CD14-positive monocyte (primary cell): ENCODE measurements at regions not wholly inside any gene's neighbourhood (a gene's known extent, or its start where the extent isn't known, plus 50 kb on each side); places are given as distances from the start of the nearest gene placed in this dataset.

Experiments used
- DNase-seq, 3 donors: peaks; one replicate each; pipeline ENCODE4 v3.0.0-alpha.2; 2011 to 2022
- H2AFZ ChIP-seq: 2 replicates; pipeline ENCODE4 v1.6.0; 2012; ENCODE audit warnings: mild to moderate bottlenecking, low read depth, low read length, inconsistent platforms; ENCODE audit not compliant: insufficient read depth, poor library complexity, severe bottlenecking
- H3K27ac ChIP-seq, 2 donors: 1 replicate in 1 of 2; 2 replicates in 1 of 2; pipeline ENCODE4 v1.5.1; 2012 to 2013; ENCODE audit warnings: low read length in 2 of 2, control low read depth in 1 of 2, inconsistent platforms in 1 of 2, low read depth in 1 of 2, mild to moderate bottlenecking in 1 of 2
- H3K27me3 ChIP-seq, 2 donors: one replicate each; pipeline versions ENCODE4 v1.6.0 to v1.6.1; 2011 to 2013; ENCODE audit warnings: low read length in 2 of 2; ENCODE audit not compliant: control insufficient read depth in 2 of 2, insufficient read depth in 2 of 2
- H3K36me3 ChIP-seq, 2 donors: replicated peaks in 1 of 2; 1 replicate in 1 of 2; 2 replicates in 1 of 2; pipeline versions ENCODE4 v1.5.1 to v1.6.1; 2012 to 2013; ENCODE audit warnings: low read length in 2 of 2, control low read depth in 1 of 2, inconsistent platforms in 1 of 2, mild to moderate bottlenecking in 1 of 2; ENCODE audit not compliant: insufficient read depth in 2 of 2, control insufficient read depth in 1 of 2
- H3K4me1 ChIP-seq, 2 donors: 1 replicate in 1 of 2; 2 replicates in 1 of 2; pipeline versions ENCODE4 v1.5.1 to v1.6.1; 2012 to 2013; ENCODE audit warnings: low read length in 2 of 2, control low read depth in 1 of 2, inconsistent platforms in 1 of 2, mild to moderate bottlenecking in 1 of 2, moderate library complexity in 1 of 2; ENCODE audit not compliant: insufficient read depth in 2 of 2, control insufficient read depth in 1 of 2
- H3K4me2 ChIP-seq: replicated peaks from 2 replicates; pipeline ENCODE3; 2012; ENCODE audit warnings: low read length, moderate library complexity, mild to moderate bottlenecking; ENCODE audit not compliant: poor library complexity, severe bottlenecking; ENCODE audit errors: extremely low read depth
- H3K4me3 ChIP-seq, 3 experiments: fragments of 200-600 bp in 1 of 3; sonication (generic) in 1 of 3; replicated peaks in 1 of 3; 1 replicate in 2 of 3; 2 replicates in 1 of 3; pipeline ENCODE4 v1.5.1; 2011 to 2013; ENCODE audit warnings: low read length in 3 of 3, mild to moderate bottlenecking in 3 of 3, control low read depth in 2 of 3, low read depth in 2 of 3, inconsistent platforms in 1 of 3, moderate library complexity in 1 of 3
- H3K79me2 ChIP-seq: 2 replicates; pipeline ENCODE4 v1.6.0; 2012; ENCODE audit warnings: mild to moderate bottlenecking, control low read depth, inconsistent platforms, low read length, moderate library complexity; ENCODE audit not compliant: insufficient read depth
- H3K9ac ChIP-seq: 2 replicates; pipeline ENCODE4 v1.6.0; 2017; ENCODE audit warnings: low read length, mild to moderate bottlenecking; ENCODE audit not compliant: insufficient read depth, poor library complexity, severe bottlenecking
- H3K9me3 ChIP-seq, 2 donors: replicated peaks in 1 of 2; 1 replicate in 1 of 2; 2 replicates in 1 of 2; pipeline versions ENCODE4 v1.5.1 to v1.6.1; 2012 to 2013; ENCODE audit warnings: low read length in 2 of 2, control low read depth in 1 of 2; ENCODE audit not compliant: control insufficient read depth in 1 of 2, insufficient read depth in 1 of 2
- H4K20me1 ChIP-seq: 2 replicates; pipeline ENCODE4 v1.6.0; 2012; ENCODE audit warnings: mild to moderate bottlenecking, low read length, control low read depth, moderate library complexity; ENCODE audit not compliant: insufficient read depth
- H3K27ac Mint-ChIP-seq, 7 donors: one replicate each; pipeline ENCODE4 v1.8.0; 2020; ENCODE audit warnings: mild to moderate bottlenecking in 7 of 7, mixed read lengths in 7 of 7, moderate library complexity in 6 of 7, inconsistent platforms in 2 of 7
- H3K27me3 Mint-ChIP-seq, 3 donors: one replicate each; pipeline ENCODE4 v1.8.0; 2021 to 2022; ENCODE audit warnings: low read depth in 3 of 3, mild to moderate bottlenecking in 3 of 3, mixed read lengths in 3 of 3, moderate library complexity in 3 of 3, inconsistent platforms in 1 of 3
- H3K36me3 Mint-ChIP-seq, 2 donors: one replicate each; pipeline ENCODE4 v1.8.0; 2020; ENCODE audit warnings: mixed read lengths in 2 of 2, inconsistent platforms in 1 of 2, mild to moderate bottlenecking in 1 of 2
- H3K4me1 Mint-ChIP-seq: one replicate; pipeline ENCODE4 v1.8.0; 2020; ENCODE audit warnings: mild to moderate bottlenecking, mixed read lengths
- H3K4me3 Mint-ChIP-seq, 2 donors: one replicate each; pipeline ENCODE4 v1.8.0; 2020; ENCODE audit warnings: mild to moderate bottlenecking in 2 of 2, mixed read lengths in 2 of 2, moderate library complexity in 1 of 2
- H3K9me3 Mint-ChIP-seq, 7 donors: one replicate each; pipeline ENCODE4 v1.8.0; 2020 to 2022; ENCODE audit warnings: mixed read lengths in 7 of 7, mild to moderate bottlenecking in 6 of 7, moderate library complexity in 6 of 7, inconsistent platforms in 2 of 7
- CTCF ChIP-seq: fragments of 200-600 bp; IDR thresholded peaks from one replicate; pipeline ENCODE4 v1.8.0; 2022; ENCODE audit warnings: antibody characterized with exemption, mild to moderate bottlenecking
- WGBS: methylation state at CpG from one replicate; pipeline ENCODE4 v1.1.5; 2013; ENCODE audit warnings: missing lambda C conversion rate; ENCODE audit not compliant: insufficient coverage; 5-methylcytosine and 5-hydroxymethylcytosine counted together
- intact Hi-C, 2 donors: fragments of 100-400 bp; cut with micrococcal nuclease; formaldehyde crosslinking; loops; one replicate each; pipeline versions ENCODE4 v1.15.0 to v1.15.1; 2023

GRCh38 chr9:102362470-102363132 is 624.2 kb upstream of the GRIN3A start:
- 75% methylated on average over 5 of the region's 6 CpGs for WGBS
- peaks cover 0 to 9% (median 3%) of the 10 kb centered on the region in 7 donors for H3K9me3 Mint-ChIP-seq
- H3K27me3 ChIP-seq, result no peaks in the 10 kb centered on the region
- no peak for DNase-seq
- no peaks in the 10 kb centered on the region for H3K36me3 ChIP-seq
- H3K4me3 Mint-ChIP-seq, result no peak overlapping the region
- H3K36me3 Mint-ChIP-seq, result no peaks in the 10 kb centered on the region
- H3K27me3 Mint-ChIP-seq, result no peaks in the 10 kb centered on the region
- no peak overlapping the region for H3K9ac ChIP-seq
- no peak overlapping the region for H3K4me2 ChIP-seq
- no peaks in the 10 kb centered on the region for H4K20me1 ChIP-seq
- intact Hi-C loops, result no loop called here
- H3K27ac ChIP-seq, result no peak overlapping the region
- no peak overlapping the region for H2AFZ ChIP-seq
- no peak for TF ChIP-seq CTCF
- no peak overlapping the region for H3K27ac Mint-ChIP-seq
- H3K4me1 Mint-ChIP-seq, result no peaks in the 10 kb centered on the region
- no peaks in the 10 kb centered on the region for H3K4me1 ChIP-seq
- H3K4me3 ChIP-seq, result no peak overlapping the region
- no peaks in the 10 kb centered on the region for H3K79me2 ChIP-seq
- H3K9me3 ChIP-seq, result peaks cover 0 to 5% of the 10 kb centered on the region in 2 donors

GRCh38 chr9:102360846-102361245 is 622.4 kb upstream of the GRIN3A start:
- no peaks in the 10 kb centered on the region for H3K36me3 ChIP-seq
- no peaks in the 10 kb centered on the region for H3K4me1 ChIP-seq
- no peak overlapping the region for H3K4me2 ChIP-seq
- H3K4me1 Mint-ChIP-seq, result no peaks in the 10 kb centered on the region
- TF ChIP-seq CTCF, result no peak
- no peak overlapping the region for H3K4me3 ChIP-seq
- no peaks in the 10 kb centered on the region for H4K20me1 ChIP-seq
- no peak overlapping the region for H3K27ac Mint-ChIP-seq
- H3K27ac ChIP-seq, result no peak overlapping the region
- no peaks in the 10 kb centered on the region for H3K27me3 Mint-ChIP-seq
- H3K9ac ChIP-seq, result no peak overlapping the region
- H2AFZ ChIP-seq, result no peak overlapping the region
- H3K36me3 Mint-ChIP-seq, result no peaks in the 10 kb centered on the region
- peaks cover 0 to 9% of the 10 kb centered on the region in 2 donors for H3K9me3 ChIP-seq
- intact Hi-C loops, result no loop called here
- no peaks in the 10 kb centered on the region for H3K79me2 ChIP-seq
- no CpG with 5 or more reads among the region's 1 CpG for WGBS
- peaks cover 0 to 15% (median 6%) of the 10 kb centered on the region in 7 donors for H3K9me3 Mint-ChIP-seq
- no peak for DNase-seq
- H3K27me3 ChIP-seq, result no peaks in the 10 kb centered on the region
- no peak overlapping the region for H3K4me3 Mint-ChIP-seq
